GM21723 (cell line): ENCODE measurements at regions not wholly inside any gene's neighbourhood (a gene's known extent, or its start where the extent isn't known, plus 50 kb on each side); places are given as distances from the start of the nearest gene placed in this dataset.

ENCODE experiments used
- ATAC-seq: cut with Tn5 transposase; IDR thresholded peaks from one replicate; pipeline ENCODE4 v1.9.1; 2021; ENCODE audit warnings: mild to moderate bottlenecking, moderate library complexity; ENCODE audit not compliant: unreplicated experiment

DNA sequence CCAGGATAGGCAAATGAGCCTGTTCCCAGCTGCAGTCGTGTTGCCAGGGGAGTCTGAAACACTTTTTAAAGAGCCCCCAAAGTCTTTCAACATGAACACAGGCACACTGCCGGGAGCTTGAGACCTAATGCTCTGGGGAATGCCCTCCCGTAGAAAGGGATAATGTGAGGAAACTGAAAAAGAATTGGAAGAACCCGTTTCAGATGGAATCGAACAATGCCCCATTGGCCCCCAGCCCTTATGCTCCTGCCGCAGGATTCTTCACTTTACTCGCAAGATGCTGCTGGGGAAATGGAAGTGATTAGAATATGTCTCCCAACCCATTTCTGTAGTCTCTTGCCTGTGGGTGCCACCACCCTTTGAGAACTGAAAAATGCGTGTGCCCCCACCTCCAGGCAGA is 136.3 kb upstream of the GATA6 start:
- no peak for ATAC-seq

DNA sequence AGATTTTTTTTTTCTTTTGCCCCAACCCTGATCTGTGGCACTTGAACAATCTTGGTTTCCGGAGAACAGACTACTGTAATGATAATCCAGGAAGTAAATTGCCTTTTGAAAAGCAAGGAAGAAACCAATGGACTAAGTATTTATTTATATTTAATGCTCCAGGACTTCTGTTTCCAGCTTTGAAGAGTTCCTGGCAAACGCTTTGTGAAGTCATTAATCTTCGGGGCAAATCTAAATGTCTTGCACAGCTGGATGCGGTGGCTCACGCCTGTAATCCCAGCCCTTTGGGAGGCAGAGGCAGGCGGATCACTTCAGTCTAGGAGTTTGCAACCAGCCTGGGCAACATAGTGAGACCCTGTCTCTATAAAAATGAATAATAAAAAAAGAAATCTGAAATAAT is 135.1 kb upstream of the GATA6 start:
- no peak for ATAC-seq

DNA sequence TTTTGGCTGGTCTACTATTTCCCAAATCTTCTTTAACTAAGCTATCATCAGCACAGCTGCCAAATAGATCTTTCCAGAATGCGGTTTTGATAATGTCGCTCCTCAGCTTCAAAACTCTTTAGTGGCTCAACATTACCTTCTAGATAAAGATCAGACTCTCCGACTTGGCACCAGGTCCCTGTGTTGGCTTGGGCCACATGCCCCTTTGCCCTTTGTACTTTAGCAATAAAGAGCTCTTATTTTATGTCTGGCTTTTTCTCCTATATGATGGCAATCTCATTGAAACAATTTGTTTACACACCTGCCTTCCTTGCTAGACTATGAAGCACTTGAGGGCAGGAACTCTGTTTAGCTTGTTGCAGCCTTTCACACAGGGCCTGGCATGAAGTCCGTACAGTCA is 128.9 kb upstream of the GATA6 start:
- no peak for ATAC-seq

DNA sequence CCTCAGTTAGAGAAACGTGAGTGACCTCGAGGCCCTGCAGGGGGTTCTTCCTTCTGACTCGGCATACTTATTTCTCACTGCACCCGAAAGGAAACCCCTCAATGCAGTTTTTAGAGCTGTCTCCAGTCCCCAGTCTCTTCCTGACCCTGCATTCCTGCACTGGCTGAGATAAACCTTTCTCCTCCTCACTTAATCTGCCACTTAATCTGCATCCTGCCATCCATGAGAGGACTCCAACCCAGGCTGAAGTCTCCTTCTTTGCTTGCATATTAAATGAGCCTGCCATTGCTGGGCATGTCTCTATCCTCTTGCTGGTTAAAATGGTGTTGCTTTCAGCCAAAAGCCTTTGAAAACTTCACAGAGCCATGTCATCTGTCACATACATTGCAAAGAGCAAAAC is 125.6 kb upstream of the GATA6 start:
- ATAC-seq, result no peak

DNA sequence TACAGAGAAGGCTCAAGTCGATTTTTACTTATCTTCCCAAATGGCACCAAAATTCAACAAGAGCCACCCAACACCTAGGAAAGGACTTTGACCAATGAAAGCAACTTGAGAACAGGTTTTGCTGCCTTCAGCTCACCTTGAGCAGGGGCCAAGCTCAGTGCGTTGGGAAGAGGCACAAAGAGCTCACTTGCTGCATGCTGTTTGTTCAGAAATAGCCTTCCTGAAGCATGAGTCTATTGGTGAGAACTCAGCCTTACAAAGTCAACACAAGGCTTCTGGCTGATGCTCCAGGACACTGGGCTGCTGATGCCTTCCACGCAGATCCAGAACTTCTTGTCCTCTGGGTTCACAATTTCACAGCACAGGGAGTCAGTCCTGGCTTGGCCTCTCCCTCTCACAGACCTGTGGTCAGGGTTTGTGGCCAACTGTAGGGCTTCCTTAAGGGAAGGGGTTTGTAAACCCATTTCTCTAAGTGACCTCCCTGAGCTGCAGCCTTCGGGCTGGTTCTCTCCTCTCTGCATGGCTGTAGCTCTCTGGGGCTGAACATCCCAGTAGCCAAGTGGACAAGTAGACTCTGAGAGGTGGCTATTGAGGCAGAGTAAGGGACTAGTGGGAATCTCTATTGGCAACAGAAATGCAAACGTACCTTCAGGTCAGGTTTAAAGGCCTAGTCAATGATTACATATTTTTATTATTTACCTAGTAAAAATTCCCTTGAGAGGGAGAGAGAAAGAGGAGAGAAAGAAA is 124.7 kb upstream of the GATA6 start:
- ATAC-seq, result no peak

DNA sequence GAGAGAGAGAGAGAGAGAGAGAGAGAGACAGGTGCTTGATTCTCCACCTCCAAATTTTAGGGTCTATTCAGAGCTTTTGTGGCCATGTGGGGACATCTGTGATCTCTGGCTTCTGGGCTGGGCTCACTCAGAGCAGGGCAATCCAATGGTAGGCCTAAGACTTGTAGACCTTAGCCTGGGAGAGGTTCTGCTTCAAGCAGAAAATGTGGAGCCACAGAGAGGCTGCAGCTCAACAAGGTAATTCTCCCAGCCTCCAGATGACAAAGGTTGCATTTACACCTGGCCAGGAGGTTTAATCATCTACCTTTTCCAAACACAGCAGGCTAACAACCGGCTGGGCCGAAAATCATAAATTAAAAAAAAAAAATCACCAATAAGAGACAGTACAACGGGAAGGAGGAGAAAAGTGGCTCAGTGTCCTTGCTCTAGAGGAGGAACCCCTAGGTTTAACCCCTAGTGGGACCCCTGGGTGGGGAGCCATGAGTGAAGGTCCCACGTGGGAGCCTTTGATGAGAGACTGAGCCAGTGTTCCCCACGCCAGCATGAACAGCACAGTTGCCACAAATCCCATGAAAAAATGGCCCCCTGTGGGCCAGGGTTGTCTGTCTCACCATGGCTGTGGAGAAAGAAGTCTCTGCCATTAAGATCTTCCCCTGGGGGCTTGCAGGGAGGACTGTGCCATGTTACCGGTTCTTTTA is 124.0 kb upstream of the GATA6 start:
- no peak for ATAC-seq

DNA sequence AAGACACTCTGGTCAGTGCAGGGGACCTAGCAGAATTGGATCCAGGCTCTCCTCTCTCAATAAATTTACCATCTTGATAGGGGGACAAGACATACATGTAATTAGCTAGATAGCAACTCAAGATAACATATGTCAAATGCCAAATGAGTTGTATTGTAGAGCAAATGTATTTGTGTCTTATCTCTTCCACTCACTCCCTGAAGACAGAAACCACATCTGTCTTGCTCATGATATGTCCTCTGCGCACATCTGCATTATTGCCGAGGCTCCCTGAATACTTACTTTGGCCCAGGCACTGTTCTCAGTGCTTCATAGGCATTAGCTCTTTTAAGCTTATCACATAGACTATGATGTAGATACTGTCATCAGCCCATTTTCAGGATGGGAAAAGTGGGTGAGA is 122.9 kb upstream of the GATA6 start:
- ATAC-seq, result no peak

DNA sequence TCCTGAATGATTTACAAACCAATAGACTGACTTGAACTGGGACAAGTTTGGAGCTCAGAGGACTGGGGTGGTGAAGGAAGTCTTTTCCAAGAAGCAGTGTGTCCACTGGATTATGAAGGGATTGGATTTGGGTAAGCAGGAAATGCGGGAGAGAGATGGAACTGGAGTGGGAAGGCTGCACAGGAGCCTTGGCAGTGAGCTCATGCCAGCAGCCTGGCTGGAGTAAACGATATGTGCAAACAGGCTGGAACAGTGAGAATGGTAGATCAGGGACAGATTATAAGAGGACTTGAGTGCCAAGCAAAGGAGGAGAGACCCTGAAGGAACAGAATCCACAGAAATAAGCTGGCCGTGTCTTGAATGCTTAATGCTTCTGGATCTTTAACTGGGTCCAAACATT is 121.9 kb upstream of the GATA6 start:
- no peak for ATAC-seq

DNA sequence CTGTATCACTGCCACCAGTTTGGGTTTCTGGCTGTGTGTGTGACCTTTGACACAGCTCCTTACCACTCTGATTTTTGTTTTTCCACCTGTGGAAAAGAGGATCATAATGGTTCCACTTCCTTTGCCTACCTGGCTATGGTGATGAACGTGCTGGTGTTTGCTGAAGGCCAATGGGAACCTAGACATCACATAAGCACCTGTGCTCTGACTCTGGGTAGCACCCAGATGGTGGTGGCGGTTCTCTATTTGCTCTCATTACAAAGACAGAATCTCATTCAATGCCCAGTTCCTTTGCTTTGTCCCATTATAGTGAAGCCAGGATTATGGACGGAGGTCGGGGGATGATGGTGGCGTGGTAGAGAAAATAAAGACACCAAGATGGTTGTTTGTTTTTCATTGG is 121.2 kb upstream of the GATA6 start:
- ATAC-seq, result no peak

DNA sequence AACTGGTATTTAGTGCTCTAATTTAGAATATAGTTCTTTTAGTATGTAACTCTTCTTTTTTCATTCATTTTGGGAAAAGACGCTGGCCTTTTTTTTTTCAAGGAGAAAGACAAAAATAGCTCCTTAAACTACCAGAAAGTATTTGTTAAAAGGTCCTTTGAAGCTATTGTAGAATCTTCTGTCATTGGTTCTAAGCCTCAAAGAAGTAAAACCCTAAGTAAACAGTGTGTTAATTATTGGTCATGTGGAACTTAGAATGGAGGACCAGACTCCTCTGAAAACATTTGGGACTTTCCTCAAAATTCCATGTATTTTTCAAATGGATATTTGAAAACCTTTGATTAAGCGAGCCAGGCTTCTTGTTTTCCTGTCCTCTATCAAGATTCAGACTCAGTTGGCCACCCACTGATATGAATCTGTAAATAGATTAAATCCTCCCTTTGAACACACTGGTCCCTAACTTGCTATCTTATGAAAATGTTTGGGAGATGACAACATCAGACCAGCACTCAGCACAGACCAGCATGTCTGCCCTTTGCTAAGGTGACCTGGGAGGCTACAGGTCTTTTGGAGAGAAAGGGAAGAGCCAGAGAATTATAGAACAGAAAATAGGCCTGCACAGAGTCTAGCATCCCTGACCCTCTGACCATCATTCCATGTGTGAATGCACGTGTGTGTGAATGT is 120.3 kb upstream of the GATA6 start:
- ATAC-seq, result no peak

DNA sequence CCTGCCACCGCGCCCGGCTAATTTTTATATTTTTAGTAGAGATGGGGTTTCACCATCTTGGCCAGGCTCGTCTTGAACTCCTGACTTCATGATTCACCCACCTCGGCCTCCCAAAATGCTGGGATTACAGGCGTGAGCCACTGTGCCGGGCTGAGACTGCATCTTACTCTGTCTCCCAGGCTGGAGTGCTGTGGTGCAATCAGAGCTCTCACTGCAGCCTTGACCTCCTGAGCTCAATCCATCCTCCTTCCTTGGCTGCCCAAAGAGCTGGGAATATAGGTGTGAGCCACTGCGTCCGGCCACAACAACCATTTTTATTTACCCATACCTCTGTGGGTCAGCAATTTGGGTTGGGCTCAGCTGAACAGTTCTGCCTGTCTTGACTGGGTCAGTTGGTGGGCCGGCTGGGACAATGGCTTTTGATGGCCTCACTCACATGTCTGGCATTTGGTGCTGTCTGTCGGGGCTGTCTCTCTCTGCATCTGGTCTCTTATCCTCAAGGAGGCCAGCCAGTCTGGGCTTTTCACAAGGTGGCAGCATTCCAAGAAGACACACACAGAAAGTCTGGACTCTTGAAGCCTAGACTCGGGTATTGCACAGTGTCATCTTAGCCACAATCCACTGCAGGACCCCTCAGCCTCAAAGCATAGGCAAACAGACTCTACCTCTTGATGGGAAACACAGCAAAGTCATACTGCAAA is 116.8 kb upstream of the GATA6 start:
- no peak for ATAC-seq

DNA sequence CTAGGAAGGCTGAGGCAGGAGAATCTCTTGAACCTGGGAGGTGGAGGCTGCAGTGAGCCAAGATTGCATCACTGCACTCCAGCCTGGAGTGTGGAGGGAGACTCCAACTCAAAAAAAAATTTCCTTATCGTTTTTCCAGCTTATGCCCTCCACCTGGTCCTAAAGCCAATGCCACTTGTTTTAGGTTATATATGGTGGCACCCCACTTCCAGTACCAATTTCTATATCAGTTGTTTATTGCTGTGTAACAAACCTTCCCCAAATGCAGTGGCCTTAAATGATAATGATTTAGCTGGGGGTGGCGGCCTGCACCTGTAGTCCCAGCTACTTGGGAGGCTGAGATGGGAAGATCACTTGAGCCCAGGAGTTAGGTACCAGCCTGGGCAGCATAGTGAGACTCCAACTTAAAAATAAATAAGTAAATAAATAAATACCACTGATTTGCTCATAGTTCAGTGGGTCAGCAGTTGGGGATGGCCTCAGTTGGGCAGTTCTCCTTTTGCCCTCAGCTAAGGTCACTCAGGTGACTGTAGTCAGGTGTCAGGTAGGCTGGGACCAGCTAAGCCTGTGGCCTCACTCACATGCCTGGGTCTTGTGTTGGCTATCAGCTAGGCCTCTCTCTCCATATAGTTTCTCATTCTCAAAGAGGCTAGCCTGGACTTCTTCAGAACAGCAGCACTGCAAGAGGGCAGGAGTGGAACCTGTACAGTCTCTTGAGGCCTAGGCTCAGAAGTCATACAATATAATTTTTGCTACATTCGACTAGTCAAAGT is 113.7 kb upstream of the GATA6 start:
- ATAC-seq, result no peak

DNA sequence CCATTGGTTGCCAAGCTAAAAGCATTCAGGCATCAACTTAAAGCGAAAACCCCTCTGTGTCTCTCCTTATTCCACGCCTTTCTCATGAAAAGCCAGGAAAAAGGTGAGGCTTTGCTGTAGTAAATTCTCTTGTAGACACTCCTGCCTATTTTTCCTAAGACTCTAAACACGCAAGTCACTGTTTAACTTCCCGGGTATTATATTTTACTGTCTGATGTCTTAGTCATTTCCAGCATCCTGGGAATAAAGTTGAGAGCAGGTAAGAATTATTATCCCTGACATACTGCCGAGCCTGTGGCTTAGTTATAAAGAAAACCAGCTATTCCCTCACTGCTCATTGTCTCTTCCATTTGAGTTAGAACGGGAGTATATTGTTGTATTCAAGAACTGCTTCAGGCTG is 112.4 kb upstream of the GATA6 start:
- ATAC-seq, result no peak

DNA sequence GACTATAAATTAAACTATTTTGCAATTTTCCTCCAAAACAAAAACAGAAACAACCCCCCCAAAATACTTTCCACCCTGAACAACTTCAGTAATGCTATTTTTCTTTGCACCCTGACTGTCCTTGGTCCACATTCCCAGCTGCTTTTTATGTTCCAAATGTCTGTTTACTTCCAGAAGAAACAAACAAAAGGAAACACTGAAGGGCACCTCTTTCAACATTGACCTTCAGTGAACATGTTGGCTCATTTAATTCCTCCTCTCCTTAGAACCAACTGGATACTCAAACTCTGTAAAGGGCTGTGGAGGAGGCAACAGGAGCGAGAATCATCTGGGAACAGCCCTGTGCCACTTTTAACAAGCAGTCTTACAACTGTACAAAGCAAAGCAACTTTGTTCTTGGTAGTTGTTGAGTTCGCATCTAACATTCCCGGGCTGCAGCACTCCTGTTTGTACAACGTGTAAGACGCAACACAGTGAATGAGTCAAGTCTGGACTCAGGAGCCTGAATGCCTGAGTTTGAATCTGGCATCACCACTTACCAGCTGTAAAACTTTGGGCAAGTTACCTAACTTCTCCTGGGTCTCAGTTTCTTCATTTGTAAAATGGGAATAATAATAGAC is 111.4 kb upstream of the GATA6 start:
- ATAC-seq, result no peak

DNA sequence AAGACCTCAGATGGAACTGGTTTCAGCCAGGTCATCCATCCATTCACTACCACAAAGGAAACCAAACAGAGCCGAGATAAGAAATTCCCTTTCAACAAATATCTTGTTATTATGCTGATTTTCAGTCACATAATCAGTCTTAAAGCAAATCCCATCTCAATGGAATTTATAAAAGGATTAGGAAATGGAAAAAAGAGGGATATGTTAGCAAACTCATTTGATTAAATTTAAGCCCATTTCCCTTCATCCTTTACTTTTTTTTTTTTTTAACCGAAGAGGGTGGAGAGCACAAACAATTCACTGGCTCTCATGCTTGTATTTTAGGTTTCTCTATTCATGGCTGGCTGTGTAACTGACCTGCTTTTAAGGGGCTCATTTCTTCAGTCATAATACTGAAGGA is 109.0 kb upstream of the GATA6 start:
- no peak for ATAC-seq

DNA sequence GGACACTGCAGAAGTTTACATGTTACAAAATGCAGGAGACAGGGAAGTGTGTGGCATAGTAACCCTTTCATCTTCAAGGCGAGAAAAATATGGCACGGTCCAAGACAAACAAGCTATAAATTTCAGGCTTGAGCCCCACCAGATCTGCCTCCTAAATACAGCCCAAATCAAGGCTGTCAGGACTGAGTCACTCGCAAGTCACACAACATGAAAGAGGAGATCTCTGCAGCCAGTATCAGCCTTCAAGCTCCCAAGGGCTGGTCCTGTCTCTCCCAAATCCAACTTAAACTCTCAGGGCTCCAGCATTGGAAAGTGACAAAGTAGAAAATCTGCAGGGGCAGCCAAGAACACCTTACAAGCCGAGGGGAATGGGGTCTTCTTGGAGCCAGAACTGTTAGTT is 106.3 kb upstream of the GATA6 start:
- no peak for ATAC-seq

DNA sequence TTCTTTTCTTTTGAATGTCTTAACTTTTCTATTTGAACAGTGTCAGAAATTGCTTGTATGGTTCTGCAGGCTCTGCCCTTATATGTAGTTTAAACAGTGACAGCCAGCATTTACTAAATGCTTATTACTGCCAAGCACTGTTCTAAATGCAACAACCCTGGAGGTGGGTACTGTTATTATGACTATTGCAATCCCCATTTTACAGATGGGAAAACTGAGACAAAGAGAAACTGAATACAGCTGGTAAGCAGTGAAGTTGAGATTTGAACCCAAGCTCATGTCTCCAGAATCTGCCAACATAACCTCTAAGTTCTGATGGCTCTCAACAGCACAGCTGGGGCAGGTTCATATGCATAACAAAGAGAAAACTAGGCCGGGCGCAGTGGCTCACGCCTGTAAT is 105.7 kb upstream of the GATA6 start:
- no peak for ATAC-seq

DNA sequence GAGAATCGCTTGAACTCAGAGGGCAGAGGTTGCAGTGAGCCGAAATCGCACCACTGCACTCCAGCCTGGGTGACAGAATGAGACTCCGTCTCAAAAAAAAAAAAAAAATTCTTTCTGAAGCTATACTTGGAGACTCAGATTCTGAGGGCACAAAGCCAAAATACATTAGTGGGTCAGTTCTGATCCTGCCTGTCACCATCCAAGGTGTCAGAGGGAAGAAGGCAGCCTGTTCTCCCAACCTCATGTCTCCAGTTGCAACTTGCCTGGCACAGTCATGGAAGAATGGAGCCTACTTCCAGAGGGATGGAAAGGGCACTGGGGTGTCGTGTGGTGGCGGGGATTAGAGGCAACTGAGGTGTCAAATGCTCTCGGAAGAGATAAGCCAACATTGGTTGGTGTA is 104.8 kb upstream of the GATA6 start:
- no peak for ATAC-seq

DNA sequence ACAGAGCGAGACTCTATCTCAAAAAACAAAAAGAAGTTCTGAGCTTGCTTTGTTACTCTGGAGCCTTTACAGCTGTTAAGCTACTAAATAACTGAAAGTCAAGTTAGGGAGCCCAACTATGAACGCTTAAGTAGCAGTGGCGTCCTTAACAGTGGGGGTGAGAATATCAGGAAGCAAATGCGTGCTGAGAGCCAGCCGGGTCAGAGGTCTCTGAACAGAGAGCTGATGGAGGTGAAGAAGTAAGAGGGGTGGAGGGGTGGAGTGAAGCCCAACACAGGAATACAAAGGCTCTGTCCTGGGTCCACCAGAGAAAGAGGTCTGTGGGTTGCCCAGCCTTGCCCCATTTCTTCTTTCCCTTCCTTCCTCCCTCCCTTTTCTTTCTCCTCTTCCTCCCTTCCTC is 104.1 kb upstream of the GATA6 start:
- no peak for ATAC-seq

DNA sequence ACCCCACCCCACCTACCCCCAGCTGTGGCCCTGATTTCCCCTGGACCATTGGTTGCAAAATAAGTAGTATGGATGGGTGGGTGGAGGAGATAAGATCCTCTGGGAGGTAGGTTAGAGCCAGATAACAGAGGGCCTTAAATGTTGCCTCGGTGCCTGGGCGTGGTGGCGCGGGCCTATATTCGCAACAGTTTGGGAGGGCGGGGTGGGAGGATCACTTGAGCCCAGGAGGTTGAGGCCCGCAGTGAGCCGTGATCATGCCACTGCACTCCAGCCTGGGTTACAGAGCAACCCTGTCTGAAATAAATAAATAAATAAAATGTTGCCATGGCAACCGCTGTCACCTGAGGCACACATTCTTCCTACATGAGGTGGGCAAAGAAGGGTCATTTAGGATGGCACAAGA is 103.3 kb upstream of the GATA6 start:
- ATAC-seq, result no peak
